ENCODE measurements at regions not wholly inside any gene's neighbourhood (a gene's known extent, or its start where the extent isn't known, plus 50 kb on each side); places are given as distances from the start of the nearest gene placed in this dataset.

GRCh38 chr4:12933760-12934221 is 550.3 kb downstream of the RAB28 start:
- H3K36me3 ChIP-seq = no peaks in the 10 kb centered on the region
- H3K4me1 ChIP-seq (replicated peaks) = no peaks in the 10 kb centered on the region
- DNase-seq (ENCODE audit: low spot score) = no peak
- H3K27ac ChIP-seq = no peak overlapping the region
- no peak overlapping the region for H3K4me3 ChIP-seq
- intact Hi-C loops (cut with DNase I) = no loop called here
- TF ChIP-seq CTCF (IDR thresholded peaks at IDR 0.05) (no peak), POLR2AphosphoS5 (IDR thresholded peaks at IDR 0.05) (no peak), POLR2A (IDR thresholded peaks at IDR 0.05) (no peak)
- no peaks in the 10 kb centered on the region for H3K27me3 ChIP-seq (replicated peaks; ENCODE audit: insufficient read depth)
- no peaks in the 10 kb centered on the region for H3K9me3 ChIP-seq

- WGBS = 93% methylated on average over 4 of the region's 4 CpGs
- TF ChIP-seq POLR2AphosphoS5 (IDR thresholded peaks at IDR 0.05) (no peak), CTCF (IDR thresholded peaks at IDR 0.05) (no peak), POLR2A (IDR thresholded peaks at IDR 0.05) (no peak)
These were observed 551.8 kb downstream of the RAB28 start for GRCh38 chr4:12932203-12932788.

GRCh38 chr4:12929784-12930183 is 554.4 kb downstream of the RAB28 start:
- TF ChIP-seq CTCF (IDR thresholded peaks at IDR 0.05) (no peak), POLR2A (IDR thresholded peaks at IDR 0.05) (no peak), POLR2AphosphoS5 (IDR thresholded peaks at IDR 0.05) (no peak)
- Histone ChIP-seq H3K4me3 (no peak overlapping the region), H3K27ac (no peak overlapping the region), H3K9me3 (no peaks in the 10 kb centered on the region), H3K36me3 (no peaks in the 10 kb centered on the region), H3K27me3 (replicated peaks; ENCODE audit: insufficient read depth) (no peaks in the 10 kb centered on the region), H3K4me1 (replicated peaks) (no peaks in the 10 kb centered on the region)
- WGBS = 83% methylated on average over 1 of the region's 1 CpG
- intact Hi-C loops (cut with DNase I) = no loop called here
- DNase-seq (ENCODE audit: low spot score) = no peak

More at GRCh38 chr4:12932203-12932788, 551.8 kb downstream of the RAB28 start:
- no peak for DNase-seq (ENCODE audit: low spot score)
- H3K4me1 ChIP-seq (replicated peaks) = no peaks in the 10 kb centered on the region
- H3K27me3 ChIP-seq (replicated peaks; ENCODE audit: insufficient read depth) = no peaks in the 10 kb centered on the region
- no peaks in the 10 kb centered on the region for H3K9me3 ChIP-seq
- no peak overlapping the region for H3K4me3 ChIP-seq
- intact Hi-C loops (cut with DNase I) = no loop called here
- H3K36me3 ChIP-seq = no peaks in the 10 kb centered on the region
- no peak overlapping the region for H3K27ac ChIP-seq

- Histone ChIP-seq H3K9me3 (no peaks in the 10 kb centered on the region), H3K4me3 (no peak overlapping the region), H3K27me3 (replicated peaks; ENCODE audit: insufficient read depth) (no peaks in the 10 kb centered on the region), H3K4me1 (replicated peaks) (no peaks in the 10 kb centered on the region), H3K36me3 (no peaks in the 10 kb centered on the region), H3K27ac (no peak overlapping the region)
- intact Hi-C loops (cut with DNase I) = no loop called here
- DNase-seq (ENCODE audit: low spot score) = no peak
- no peak for TF ChIP-seq CTCF (IDR thresholded peaks at IDR 0.05)
- TF ChIP-seq POLR2AphosphoS5 (IDR thresholded peaks at IDR 0.05) = no peak
- TF ChIP-seq POLR2A (IDR thresholded peaks at IDR 0.05) = no peak
These were observed 555.4 kb downstream of the RAB28 start for GRCh38 chr4:12928751-12929150.
